Ascending aorta (tissue), 2 donors: ENCODE measurements at regions not wholly inside any gene's neighbourhood (a gene's known extent, or its start where the extent isn't known, plus 50 kb on each side); places are given as distances from the start of the nearest gene placed in this dataset.

Experiments used
- DNase-seq, 2 donors: peaks; one replicate each; pipeline ENCODE4 v3.0.0-alpha.2; 2019; ENCODE audit warnings: low spot score in 2 of 2
- H3K27ac ChIP-seq, 2 donors: fragments of 200-600 bp; sonication (generic); one replicate each; pipeline ENCODE4 v1.5.1; 2016 to 2017; ENCODE audit warnings: mild to moderate bottlenecking in 1 of 2
- H3K27me3 ChIP-seq: fragments of 200-600 bp; sonication (generic); one replicate; pipeline ENCODE4 v1.5.1; 2017
- H3K36me3 ChIP-seq, 2 donors: fragments of 200-600 bp; sonication (generic); one replicate each; pipeline ENCODE4 v1.5.1; 2016
- H3K4me1 ChIP-seq, 2 donors: fragments of 200-600 bp; sonication (generic); one replicate each; pipeline ENCODE4 v1.5.1; 2016 to 2017; ENCODE audit warnings: mild to moderate bottlenecking in 1 of 2
- H3K4me3 ChIP-seq, 2 donors: fragments of 200-600 bp; sonication (generic); one replicate each; pipeline ENCODE4 v1.5.1; 2016 to 2017; ENCODE audit warnings: mild to moderate bottlenecking in 1 of 2
- H3K9me3 ChIP-seq, 2 donors: fragments of 200-600 bp; sonication (generic); one replicate each; pipeline ENCODE4 v1.5.1; 2016
- CTCF ChIP-seq, 3 experiments: fragments of 200-600 bp in 2 of 3; fragments of 450-650 bp in 1 of 3; sonication (generic) in 2 of 3; IDR thresholded peaks; one replicate each; pipeline ENCODE4 v1.5.1; 2016 to 2019; ENCODE audit warnings: antibody characterized with exemption in 3 of 3, mild to moderate bottlenecking in 1 of 3, moderate library complexity in 1 of 3
- intact Hi-C: fragments of 100-400 bp; cut with DNase I; formaldehyde crosslinking; loops from one replicate; pipeline ENCODE4 v1.15.1; 2023

DNA sequence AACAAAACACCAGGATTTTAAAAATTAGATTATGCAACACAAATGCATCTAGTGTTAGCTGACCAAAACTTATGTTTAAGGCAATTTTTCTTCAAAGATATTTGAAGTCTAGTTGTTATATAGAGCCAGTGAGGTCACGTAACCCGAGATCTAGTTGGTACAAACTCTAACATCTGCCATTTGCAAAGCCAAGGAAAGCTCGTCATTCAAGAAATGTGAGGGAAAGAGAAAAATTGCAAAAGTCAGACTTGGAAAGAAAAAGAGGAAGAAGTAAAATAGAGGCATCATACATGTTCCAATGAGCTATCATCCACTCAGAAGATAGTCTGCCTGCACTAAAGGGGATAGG is 293.4 kb upstream of the PUM3 start:
- intact Hi-C loops, result no loop called here
- Histone ChIP-seq H3K4me1 (no peaks in the 10 kb centered on the region), H3K4me3 (no peak overlapping the region), H3K36me3 (no peaks in the 10 kb centered on the region), H3K27ac (no peak overlapping the region), H3K9me3 (no peaks in the 10 kb centered on the region), H3K27me3 (no peaks in the 10 kb centered on the region)
- no peak for TF ChIP-seq CTCF (IDR thresholded peaks at IDR 0.05)
- DNase-seq, result no peak

- no peaks in the 10 kb centered on the region for H3K36me3 ChIP-seq
- no peak overlapping the region for H3K27ac ChIP-seq
- H3K4me3 ChIP-seq, result no peak overlapping the region
- no peaks in the 10 kb centered on the region for H3K4me1 ChIP-seq
- no peaks in the 10 kb centered on the region for H3K9me3 ChIP-seq
- no peaks in the 10 kb centered on the region for H3K27me3 ChIP-seq
- DNase-seq, result no peak
- no peak for TF ChIP-seq CTCF (IDR thresholded peaks at IDR 0.05)
- intact Hi-C loops, result no loop called here
These were observed 292.9 kb upstream of the PUM3 start for GRCh38 chr9:3136686-3137346.

DNA sequence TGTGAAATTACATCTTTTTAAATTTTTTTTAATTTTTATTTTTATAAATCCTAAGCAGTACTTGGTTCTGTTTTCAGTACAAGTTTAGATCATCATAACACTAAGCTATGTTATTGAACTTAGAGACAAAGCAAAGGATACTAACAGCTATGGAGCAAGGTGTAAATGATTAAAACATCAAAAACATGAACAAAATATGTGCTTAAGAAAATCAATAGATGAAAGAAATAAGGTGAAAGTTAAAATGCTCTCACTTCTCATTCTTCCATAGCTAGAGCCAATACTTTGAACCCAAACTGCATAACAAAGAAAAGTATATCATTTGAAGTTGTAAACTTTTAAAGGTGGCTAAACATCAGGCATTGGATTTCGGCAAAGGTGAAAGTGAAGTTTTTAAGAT is 292.3 kb upstream of the PUM3 start:
- H3K27me3 ChIP-seq, result no peaks in the 10 kb centered on the region
- H3K4me3 ChIP-seq, result no peak overlapping the region
- no peaks in the 10 kb centered on the region for H3K36me3 ChIP-seq
- TF ChIP-seq CTCF (IDR thresholded peaks at IDR 0.05), result no peak
- H3K9me3 ChIP-seq, result no peaks in the 10 kb centered on the region
- no peak overlapping the region for H3K27ac ChIP-seq
- no peaks in the 10 kb centered on the region for H3K4me1 ChIP-seq
- intact Hi-C loops, result no loop called here
- DNase-seq, result no peak

GRCh38 chr9:3127564-3127963 is 283.7 kb upstream of the PUM3 start:
- Histone ChIP-seq H3K4me1 (no peaks in the 10 kb centered on the region), H3K36me3 (no peaks in the 10 kb centered on the region), H3K9me3 (no peaks in the 10 kb centered on the region), H3K27me3 (no peaks in the 10 kb centered on the region), H3K4me3 (no peak overlapping the region), H3K27ac (no peak overlapping the region)
- no peak for DNase-seq
- TF ChIP-seq CTCF (IDR thresholded peaks at IDR 0.05), result no peak
- intact Hi-C loops, result no loop called here

DNA sequence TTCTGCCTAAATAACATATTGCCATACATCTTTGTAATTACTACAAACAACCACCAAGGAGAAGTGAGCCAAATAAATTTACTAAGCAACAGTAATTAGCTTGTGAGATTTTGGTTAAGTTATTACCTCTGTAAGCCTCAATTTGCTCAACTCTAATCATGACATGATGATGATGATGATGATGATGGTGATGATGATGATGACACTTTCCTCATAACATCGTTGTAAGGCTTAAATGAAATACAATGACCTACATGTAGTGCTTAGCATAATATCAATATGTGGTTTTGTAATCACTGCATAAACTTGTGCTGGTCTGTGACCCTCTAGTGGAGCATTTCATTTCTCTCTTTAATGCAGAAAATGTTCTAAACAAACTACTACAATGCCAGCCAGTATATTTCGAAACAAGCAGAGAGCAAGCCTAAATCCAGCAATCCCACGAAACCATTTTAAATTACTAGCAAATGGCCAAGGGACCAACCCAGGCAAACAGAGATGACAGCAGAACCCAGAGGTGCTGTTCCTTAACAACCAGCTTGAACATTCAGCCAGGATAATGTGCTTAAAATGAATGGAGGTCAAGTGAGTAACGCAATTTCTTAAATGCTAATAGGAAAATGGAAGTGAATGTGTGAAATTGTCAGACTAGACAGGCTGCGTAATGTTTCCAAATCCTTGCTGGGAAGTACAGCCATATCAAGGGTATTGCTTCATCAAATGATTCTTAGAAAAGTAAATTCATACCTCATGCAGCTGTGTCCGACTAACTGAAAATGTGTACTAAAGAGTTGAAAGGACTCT is 281.9 kb upstream of the PUM3 start:
- no peaks in the 10 kb centered on the region for H3K9me3 ChIP-seq
- no peaks in the 10 kb centered on the region for H3K27me3 ChIP-seq
- no peak overlapping the region for H3K27ac ChIP-seq
- H3K4me3 ChIP-seq, result no peak overlapping the region
- TF ChIP-seq CTCF (IDR thresholded peaks at IDR 0.05), result no peak
- intact Hi-C loops, result no loop called here
- no peak for DNase-seq
- H3K36me3 ChIP-seq, result no peaks in the 10 kb centered on the region
- H3K4me1 ChIP-seq, result no peaks in the 10 kb centered on the region
